SW480 (cell line): ENCODE measurements at regions not wholly inside any gene's neighbourhood (a gene's known extent, or its start where the extent isn't known, plus 50 kb on each side); places are given as distances from the start of the nearest gene placed in this dataset.
"Not testable (repeated sequence)": the region's sequence is repeated elsewhere in the genome, so short reads cannot be mapped to it uniquely, and the experiment has no call there.

ENCODE experiments used
- DNase-seq: peaks from one replicate; pipeline ENCODE4 v3.0.0-alpha.2; 2016; ENCODE audit warnings: low spot score

DNA sequence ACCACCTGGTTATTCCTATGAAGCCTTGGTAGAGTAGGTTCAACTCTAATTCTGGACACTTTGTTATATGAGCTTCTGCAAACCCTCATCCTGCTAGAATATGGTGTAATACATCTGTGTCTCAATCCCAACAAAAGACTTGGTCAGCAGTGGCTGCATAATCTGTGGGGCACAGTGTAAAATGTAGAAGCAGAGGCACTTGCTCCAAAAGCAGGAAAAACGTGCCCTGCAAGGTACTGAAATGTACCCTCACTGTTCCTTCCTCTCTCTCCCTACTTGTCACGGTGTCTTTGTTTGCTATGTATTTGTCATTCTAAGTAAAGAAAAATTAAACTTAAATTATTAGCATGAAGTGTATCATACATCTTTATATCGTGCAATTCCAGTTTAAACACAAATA, 267.9 kb downstream of the BCL11B start:
- DNase-seq, result no peak

DNA sequence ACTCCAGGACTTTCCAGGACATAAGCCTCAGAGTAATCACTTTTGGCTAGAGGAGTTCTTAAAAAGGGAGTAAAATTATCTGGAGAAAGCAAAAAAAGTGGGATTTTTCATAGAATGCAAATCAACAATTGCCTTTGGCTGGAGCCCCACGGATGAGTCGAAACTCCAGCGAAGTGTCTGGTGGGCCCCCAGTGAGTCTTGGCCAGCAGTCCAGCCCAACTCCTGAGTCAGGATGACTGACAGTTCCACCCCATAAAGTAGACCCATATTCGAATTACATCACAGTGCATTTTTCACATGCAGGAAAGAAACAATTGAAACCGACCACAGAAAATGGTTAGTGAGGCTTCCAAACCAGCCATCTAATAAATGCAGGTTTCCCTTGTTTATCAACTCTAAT, 265.7 kb downstream of the BCL11B start:
- DNase-seq, result no peak

DNA sequence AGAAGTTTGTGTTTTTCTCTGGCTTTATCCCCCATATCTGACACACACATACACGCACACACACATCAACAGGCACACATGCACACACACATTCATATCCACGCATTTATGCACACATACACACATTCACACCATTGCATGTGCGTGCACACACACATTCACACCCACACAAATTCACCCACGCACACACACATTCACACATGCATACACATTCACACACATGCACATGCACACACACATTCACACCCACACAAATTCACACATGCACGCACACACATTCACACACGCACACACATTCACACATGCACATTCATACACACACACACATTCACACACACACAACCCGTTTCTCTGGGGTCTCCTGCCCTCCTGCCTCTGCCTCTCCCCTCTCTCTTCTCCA, 264.2 kb downstream of the BCL11B start:
- no peak for DNase-seq

- DNase-seq, result peak; percentile 64
Observed at GRCh38 chr14:99009871-99010270, 262.1 kb downstream of the BCL11B start.

DNA sequence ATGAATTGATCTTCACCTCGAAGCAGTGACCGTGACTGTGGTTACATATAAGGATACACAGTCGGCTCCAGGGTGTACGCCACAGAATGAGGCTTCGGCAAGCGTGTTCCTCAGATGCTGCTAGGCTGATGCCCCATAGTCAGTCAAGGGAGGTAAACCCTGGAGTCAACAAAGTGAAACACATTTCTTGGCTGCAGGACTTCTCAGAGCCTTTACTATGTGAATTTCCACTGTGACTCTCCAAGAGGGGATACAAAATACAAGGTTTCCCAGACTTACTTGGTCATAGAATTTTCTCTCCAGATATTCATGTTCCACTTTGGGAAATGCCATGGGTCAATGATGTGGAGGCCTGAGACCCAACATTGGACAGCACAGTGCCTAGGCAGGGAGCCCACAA, 260.6 kb downstream of the BCL11B start:
- DNase-seq, result no peak

DNA sequence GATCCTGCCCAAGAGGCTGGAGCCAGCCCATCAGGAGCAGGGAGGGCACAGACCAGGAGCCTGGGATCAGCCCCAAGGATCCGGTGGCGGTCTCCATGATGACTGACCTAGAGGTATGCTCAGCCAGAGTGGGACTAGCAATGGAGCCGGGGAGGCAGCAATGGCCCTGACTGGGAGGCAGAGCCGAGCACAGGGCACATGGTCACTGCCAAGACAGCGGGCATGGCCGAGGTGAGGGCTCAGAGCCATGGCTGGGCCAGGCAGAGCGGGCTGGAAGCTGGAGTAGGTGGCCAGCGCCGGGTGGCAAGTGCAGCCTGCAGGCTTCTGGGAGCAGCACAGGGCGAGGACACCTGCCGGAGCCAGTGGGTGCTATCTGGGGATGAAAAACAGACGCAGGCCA, 259.3 kb downstream of the BCL11B start:
- no peak for DNase-seq

DNA sequence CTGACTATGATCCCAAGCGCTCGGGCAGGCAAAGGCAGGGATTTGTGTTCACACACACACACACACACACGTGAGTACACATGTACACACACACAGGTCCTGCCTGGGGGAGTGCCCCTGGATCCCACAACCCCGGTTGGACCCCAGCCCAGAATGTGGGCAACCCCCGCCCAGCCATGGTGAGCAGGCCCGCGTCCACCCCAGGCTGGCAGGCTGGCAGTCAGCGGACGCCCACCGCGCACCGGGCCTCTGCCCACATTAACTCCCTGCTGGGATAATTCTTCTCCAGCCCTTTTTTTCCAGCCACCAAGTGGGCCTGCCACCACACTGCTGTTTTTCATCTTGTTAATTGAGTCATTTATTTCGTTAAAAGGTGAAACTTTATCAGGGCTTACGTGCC, 256.2 kb downstream of the BCL11B start:
- DNase-seq, result no peak

DNA sequence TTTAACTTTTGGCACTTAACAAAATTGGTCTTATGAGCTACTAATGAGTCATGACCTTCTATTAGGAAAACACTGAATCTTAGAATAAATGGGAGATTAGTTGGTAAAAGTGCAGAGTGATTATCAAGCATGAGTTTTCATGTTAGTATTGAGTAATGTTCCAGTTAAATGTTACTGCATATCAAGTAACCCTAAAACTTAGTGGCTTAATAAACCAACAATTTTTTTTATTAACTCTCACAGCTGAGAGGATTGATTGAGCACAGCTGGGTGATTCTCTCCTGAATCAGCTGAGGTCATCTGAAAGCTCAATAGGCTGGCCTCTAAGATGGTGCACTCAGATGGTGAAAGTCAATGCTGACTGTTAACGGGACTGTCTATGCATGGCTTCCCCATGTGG, 248.6 kb downstream of the BCL11B start:
- no peak for DNase-seq

DNA sequence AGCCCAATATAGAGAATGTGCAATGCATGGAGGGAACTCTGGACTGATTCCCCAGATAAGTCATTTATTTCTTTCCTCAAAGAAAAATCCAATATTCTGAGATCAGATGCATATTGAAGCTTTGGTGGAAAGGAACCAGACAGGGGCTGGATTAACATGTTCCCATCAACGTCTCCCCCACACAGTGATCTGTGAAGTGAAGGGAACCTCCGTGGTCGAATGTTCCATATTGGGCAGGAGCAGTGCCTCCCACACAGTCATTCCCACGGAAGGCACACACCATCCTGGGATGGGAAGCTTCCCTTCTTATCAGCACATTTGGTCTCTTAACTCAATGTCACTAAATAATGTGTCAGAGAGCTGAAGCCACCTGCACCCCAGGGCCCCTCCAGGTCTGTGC, 247.1 kb downstream of the BCL11B start:
- no peak for DNase-seq

DNA sequence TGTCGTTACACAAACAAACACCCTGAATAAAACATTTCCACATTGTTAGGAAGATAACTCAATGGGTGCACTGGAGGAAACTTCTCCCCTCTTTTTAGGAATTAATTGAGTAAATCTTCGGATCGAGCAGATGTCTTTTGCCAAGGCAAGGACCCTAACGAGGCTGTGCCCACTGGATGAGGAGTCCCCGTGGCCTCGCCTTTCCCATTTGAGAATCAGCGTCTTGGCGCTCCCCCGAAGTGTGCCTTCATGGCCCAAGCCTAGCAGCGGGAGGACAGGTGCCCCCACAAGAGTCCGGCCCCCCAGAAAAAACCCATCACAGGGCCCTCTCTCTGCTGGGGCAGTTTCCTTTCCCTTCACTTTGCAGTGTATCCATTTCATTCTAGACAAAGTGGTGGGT, 246.6 kb downstream of the BCL11B start:
- no peak for DNase-seq

DNA sequence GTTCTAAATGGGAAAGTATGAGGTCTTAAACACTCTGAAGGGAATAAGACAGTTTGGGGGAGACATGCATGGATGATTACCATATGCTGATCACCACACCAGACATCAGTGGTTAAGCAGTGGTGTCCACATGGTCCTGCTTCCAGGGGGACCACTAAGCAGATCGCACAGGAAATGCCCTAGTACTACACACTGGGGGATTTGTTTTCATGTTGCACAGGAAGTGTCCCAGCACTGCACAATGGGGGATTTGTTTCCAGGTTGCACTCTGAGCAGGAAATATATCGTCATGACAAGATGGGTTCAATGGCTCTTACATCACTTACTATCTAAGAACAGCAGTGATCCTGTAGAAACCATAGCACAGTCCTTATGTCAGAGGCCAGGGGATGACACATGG, 245.5 kb downstream of the BCL11B start:
- DNase-seq, result no peak

- DNase-seq, result no peak
Observed at GRCh38 chr14:99028041-99028440, 244.0 kb downstream of the BCL11B start.

- DNase-seq, result no peak
Observed at GRCh38 chr14:99028521-99028920, 243.5 kb downstream of the BCL11B start.

DNA sequence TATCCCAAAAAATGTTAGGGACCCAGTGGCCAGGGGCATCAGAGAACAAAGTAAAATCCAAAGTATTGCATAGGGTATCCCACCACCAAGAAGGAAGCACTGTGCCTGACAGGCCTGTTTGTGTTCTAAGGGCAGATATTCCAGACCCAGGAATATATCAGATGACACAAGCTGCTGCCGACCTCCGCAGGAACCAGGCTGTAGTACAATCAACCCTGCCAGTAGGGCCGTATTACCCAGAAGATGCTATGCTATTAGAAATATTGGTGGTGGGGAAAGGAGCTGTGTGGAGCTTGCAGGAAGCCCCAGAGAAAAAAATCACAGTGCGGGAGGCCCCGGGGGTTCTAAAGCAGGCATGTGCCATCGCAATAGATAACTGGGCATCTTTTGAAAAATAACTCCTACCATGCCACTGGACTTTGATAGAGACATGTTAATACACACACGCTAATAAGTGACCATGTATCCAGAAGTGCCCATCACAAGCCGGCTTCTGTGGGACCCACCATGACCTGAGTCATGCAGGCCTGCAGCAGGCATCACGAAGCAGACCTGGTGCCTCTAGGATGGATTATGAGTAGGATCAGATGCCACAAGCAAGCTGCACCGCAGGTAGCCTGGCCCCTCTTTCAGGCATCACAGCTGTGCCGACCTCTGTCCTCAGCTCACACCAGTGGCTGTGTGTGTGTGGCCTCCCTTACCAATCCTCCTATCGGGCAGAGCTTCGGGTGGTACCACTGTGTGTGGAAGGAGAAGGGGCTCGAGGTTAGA, 242.7 kb downstream of the BCL11B start:
- DNase-seq, result no peak

DNA sequence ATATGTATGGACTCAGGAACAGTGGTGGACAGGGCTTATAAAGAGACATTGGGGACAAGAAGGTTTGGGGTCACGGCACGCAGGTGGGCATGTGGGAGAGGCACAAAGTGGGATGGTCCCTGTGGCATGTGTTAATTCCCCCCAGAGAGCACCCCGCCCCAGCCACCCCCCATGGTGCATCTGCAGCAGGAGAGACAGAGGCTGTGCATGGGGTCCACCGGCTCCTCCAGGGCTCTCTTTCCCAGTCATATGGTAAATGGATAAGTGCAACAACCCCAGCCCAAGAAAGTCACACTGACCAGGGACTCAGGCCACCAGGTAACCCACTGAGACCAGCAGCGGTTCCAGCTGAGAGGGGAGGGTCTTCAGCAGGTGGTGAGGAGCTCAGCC, 242.1 kb downstream of the BCL11B start:
- no peak for DNase-seq

DNA sequence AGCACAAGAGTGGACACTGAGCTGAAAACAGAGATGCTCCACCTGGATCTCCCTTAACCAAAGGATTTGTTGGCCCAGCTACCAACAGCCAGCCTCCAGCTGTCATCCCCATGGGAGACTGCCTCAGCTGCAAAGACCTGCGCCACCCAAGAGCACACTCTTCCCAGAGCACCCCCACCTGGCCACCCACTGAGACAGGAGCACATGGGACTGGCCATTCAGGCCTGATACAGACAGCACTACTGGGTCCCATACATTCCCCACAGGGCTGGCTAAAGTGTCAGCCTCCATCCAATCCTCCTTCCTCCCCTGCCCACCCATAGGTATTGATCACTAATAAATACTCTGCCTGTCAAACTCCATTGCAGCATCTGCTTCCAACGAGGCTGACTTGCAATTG, 241.5 kb downstream of the BCL11B start:
- no peak for DNase-seq

- no peak for DNase-seq
Observed at GRCh38 chr14:99032759-99033158, 239.2 kb downstream of the BCL11B start.

DNA sequence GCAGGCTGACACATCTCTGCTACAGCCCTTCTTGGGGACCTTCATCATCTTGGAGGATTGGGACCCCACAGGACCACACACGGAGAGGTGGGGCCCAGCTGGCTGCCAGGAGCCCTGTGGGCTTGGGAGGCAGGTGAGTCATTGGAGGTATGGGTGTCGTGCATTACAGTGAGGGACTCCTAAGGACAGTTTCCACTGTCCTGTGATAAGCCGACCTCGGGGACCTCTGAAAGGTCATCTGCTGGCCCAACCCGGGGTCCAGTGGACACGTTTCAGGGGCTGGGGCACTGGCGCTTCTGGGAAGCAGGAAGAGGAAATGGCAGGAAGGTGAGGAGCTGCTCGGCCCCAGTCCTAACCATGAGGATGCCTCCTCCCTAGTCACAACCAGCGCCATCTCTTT, 238.0 kb downstream of the BCL11B start:
- no peak for DNase-seq

GRCh38 chr14:99034711-99035171, 237.3 kb downstream of the BCL11B start:
- no peak for DNase-seq

DNA sequence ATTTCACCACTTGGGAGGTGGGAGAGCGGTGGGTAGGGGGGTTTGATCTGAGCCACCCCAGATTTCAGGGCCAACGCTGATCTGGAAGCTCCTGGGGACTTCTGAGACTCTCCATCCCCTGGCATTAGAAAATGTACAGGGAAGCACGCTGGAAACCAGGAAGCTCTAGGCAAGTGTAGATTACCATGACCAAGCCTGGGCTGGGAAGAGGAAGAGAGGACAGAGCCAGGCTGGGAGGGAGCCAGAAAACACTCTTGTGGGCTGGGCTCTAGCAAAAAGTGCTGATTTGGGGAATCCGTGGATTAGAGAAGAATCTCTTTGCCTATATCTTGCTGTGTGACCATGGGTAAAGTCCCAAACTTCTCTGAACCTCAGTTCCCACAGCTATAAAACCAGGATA, 236.7 kb downstream of the BCL11B start:
- DNase-seq, result no peak

- peak; percentile 83 for DNase-seq
Observed at GRCh38 chr14:99035712-99036610, 236.0 kb downstream of the BCL11B start.

DNA sequence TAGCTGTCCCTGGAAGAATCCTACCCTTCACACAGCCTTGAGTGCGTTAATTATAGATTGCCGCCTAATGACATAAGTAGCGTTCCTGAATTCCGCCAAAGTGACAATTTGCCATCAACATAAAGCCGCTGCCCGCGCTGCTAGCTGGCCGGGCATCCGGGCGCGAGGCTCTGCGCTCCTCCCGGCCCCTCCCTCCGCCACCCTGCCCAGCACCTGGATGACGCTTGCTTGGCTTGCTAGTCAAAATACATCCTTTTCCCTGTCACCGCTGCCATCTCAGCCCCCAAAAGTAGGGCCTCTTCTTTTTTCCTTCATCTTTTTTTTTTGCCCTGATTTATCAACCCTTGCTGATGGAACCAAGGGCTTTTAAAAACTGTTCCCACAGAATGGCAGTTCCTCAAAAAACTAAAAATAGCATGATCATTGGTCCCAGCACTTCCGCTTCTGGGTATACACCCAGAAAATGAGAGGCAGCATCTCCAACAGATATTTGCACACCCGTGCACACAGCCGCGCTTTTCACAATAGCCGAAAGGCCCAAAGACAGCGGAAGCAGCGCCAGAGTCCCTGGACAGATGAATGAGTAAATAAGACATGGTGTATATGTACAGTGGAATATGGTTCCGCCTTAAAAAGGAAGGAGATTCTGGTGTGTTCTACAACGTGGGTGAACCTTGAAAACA, 235.2 kb downstream of the BCL11B start:
- no peak for DNase-seq

- not testable (repeated sequence) for DNase-seq
Observed at GRCh38 chr14:99037326-99037725, 234.7 kb downstream of the BCL11B start.
